ENCODE measurements at regions not wholly inside any gene's neighbourhood (a gene's known extent, or its start where the extent isn't known, plus 50 kb on each side); places are given as distances from the start of the nearest gene placed in this dataset.
"Not testable (repeated sequence)": the region's sequence is repeated elsewhere in the genome, so short reads cannot be mapped to it uniquely, and the experiment has no call there.

GRCh38 chr1:29767769-29768425 lies 531.6 kb downstream of the PTPRU start:
- no peak for DNase-seq

- DNase-seq = no peak
These were observed 530.9 kb downstream of the PTPRU start for GRCh38 chr1:29767088-29767685.

- no peak for DNase-seq
These were observed 526.3 kb downstream of the PTPRU start for GRCh38 chr1:29762635-29763034.

DNA sequence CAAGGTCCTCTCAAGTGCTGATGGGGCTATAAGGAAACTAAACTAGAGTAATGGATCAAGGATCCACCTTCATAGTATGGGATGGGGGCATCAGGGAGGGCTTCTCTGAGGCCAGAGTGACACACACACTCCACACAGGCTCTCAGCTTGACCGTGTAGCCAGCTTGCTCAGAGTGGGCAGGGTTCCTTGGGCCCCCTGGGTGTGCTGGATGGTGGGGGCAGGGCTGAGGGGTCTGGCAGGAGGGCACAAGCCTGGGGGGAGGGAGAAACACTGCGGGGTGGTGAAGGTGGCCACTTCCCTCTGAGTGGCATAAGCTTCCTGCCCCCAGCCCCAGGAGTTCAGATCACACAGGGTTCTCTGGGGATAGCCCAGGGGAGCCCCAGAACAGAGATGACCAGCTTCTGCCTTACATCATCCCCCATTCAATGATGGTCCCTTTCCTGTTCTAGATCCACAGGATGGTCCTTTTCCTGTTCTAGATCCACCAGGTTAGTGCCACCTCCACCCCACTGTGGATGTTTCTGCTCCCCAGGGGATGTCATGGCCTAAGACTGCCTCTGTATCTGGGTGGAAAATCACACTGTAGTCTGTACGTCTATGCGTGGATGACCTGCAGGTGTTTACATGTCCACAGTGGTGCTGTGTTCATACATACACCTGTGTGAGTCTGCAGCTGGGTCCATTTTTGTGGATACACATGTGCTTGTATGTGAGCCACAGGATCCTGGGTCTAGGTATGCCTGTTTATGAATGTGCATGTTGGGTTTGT lies 525.0 kb downstream of the PTPRU start:
- DNase-seq = no peak

DNA sequence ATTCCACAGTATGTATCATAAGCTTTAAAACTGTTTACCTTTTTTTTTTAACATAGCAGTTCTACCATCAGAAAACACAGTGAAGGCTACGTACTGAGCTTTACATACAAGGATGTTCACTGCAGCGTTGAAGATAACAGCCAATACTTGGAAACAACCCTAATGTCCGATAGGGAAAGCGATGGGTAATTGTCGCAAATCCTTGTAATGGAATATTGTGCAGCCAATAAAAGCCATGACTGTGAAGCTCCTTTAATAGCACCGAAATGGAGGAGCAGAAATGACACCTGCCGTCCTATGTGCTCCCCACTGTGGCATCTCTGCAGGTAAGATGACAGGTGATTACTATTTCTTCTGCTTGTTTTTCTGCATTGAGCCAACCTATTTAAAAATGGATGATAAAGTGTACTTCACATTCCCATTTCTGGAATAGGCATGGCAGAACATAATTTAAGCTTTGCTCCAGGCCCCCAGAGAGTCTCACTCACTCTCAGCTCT lies 523.8 kb downstream of the PTPRU start:
- DNase-seq = no peak

GRCh38 chr1:29758781-29759499 lies 522.6 kb downstream of the PTPRU start:
- no peak for DNase-seq

DNA sequence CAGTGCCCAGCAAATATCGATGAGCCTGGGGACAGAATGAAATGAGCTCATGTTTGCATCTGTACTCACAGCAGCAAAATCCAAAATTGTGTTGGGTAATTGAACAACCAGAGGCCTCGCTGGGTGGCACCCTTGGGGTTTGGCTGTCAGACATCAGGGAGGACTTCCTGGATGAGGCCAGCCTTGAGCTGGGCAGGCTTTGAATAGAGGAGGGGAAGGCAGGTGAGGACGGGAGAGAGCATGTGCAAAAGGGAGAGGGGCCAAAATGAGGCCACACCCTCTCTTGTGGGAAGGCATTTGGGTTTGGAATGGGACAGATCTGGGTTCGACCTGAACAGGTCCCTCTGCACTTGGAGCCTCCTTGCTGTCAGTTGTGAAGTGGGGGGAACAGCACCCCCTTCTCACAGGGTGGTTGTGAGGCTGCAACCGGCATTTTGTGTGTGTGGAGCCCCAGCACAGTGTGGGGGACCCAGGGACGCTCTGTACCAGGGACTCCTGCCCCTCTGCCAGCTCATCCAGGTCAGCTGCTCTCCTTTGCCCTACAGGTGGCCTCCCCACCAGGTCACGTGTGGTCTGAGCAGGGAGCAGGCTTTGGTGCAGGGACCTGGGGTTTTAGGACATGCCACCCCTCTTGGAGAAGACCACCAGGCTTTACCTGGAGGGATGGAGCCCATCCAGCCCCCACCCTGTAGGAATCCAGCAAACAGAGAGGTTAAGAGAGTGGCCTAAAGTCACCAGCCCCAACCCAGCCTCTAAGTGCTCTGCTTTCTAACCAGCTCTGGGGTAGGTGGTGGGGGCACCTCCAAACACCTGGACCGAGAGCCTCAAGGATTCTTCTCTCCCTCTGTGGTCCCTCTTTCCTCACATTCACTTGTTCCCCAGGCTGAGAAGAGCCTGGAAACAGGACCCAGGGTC lies 521.8 kb downstream of the PTPRU start:
- no peak for DNase-seq

DNA sequence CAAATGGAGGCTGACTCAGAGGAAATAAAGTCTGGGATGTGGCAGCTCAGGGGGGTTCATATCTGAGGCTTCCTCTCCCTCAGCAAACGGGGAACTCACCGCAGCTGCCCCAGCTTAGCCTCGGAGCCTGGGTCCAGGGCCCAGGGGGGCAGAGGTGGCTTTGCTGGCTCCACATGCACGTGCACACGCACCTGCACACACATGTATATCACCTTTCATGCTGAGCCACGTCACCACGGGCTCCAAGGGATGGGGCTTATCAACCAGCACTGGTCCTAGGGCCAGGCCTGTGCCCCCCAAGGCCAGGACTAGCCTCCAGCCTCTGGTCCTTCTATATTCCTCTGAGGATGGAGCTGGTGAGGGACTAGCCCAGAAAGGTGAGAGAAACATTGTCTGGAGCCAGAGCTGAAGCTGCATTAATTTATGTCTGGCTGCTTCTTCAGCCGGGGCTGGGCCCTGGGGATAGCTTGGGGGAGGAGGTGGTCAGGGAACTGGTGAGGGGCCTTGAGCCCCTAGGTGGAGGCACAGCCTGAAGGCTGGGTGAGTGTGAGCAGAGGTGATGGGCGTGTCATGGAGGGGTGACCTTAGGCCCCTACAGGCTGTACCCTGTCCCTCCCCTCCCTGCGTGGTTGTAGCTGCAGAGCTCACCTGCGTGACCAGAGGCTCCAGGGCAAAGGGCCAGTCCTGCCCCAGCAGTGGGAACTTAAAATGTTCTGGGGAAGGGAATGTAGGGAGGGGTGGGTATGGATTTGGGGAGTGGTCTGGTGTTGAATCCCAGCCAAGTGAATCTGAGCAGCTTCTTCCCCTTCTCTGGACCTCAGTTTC lies 520.8 kb downstream of the PTPRU start:
- DNase-seq = no peak

DNA sequence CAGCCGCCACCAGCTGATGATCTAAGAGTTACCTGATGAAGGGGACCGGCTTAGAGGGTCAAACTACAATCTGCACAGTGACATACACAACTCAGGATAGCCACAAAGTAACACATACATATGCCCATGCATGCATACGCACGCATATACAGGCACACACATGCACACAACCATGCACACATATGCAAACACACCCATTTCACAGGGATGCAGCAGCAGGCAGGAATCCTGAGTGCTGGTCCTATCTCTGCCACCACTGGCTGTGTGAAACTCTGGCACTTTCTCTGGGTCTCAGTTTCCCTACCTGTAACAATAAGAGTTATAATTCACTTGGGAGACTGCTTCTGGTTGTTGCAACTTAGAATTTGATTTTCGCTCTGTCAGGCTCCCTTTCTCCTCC lies 520.2 kb downstream of the PTPRU start:
- DNase-seq = no peak

DNA sequence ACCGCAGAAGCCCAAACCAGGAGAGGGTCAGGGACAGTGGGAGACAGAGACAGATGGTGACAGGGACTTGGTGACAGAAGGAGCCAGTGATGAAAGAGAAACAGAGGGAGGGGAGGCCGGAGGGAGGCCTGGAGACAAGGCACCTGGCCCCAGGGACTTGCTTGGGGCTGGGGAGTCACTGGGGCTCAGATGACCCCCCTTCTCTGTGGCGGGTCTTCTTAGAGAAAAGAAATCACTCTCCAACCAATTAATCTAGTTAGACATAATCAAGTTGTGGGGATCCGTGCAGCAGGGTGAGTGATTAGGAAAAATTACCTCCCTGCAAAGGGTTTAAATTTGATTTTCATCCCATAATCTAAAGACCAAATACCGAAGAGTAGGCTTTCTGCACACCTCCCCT lies 519.8 kb downstream of the PTPRU start:
- DNase-seq = no peak

- DNase-seq = not testable (repeated sequence)
These were observed 519.2 kb downstream of the PTPRU start for GRCh38 chr1:29755412-29756015.

DNA sequence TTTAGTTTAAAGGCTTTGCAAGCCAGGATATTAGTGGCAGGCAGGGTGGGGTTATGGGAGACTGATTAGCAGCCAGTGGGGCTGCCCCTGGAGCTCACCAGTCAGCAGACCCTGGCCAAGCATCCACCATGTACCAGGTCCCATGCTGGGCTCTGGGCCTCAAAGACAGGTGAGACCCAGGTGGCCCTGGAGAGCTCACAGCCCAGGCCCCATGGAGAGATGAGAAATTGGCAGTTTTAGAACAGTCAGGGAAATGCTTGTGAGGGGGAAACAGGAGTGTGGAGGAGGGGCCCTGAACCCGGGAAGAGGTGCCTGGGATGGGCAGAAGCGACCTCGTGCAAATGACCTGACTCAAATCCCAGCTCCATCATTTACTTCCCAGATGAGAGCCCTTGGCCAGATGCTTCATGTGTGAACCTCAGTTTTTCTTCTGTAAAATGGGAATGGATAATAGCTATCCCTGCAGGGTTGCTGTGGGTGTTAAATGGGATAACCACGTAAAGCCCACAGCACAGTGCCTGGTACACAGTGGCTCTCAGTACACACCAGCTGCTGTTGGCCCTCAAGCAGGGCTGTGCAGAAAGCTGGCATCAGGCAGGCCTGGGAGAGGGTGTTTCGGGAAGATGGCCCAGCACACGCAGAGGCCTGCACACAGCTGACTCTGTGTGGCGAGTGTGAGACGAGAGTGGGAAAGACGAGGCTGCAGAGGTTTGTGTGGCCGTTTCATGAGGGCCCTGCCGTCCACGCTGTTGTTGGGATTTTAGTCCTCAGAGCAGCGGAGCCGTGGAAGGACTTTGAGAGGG lies 518.5 kb downstream of the PTPRU start:
- DNase-seq = no peak

DNA sequence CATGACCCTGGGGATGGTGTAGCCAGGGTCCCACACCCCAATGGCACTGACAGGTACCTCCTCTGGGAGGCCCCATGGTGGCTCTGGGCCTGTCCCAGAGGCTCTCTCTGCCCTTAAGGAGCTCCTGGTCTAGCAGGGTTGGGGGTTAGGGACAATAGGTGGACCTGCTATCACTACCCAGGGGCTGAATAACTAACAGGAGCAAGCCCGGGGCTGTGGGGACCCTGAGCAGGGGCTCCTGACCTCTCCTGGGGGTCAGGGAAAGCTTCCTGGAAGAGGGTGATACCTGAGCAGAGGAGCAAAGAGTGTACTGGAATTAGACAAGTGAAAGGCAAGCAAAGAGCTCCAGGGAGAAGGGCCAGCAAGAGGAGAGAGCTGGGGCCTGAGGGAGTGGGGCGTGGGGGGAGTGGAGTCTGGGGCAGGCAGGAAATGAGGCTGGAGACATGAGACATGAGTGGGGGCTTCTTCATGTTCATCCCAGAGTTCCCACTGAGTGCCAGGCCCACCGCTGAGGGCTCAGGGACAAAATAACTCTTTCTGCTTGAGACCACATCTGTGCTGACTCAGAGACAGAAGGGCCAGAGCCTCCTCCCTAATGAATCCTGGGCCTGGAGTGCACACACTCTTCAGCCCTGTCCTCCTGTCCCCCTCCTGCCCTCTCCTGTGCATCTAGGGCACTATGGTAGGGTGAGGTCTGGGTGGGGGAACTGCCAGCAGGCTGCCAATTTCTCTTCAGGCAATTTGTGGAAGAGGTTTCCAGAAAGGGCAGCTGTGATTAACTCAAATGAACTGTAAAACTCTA lies 517.6 kb downstream of the PTPRU start:
- DNase-seq = no peak

GRCh38 chr1:29753244-29753643 lies 516.9 kb downstream of the PTPRU start:
- DNase-seq = no peak

- no peak for DNase-seq
These were observed 515.8 kb downstream of the PTPRU start for GRCh38 chr1:29752141-29752540.

DNA sequence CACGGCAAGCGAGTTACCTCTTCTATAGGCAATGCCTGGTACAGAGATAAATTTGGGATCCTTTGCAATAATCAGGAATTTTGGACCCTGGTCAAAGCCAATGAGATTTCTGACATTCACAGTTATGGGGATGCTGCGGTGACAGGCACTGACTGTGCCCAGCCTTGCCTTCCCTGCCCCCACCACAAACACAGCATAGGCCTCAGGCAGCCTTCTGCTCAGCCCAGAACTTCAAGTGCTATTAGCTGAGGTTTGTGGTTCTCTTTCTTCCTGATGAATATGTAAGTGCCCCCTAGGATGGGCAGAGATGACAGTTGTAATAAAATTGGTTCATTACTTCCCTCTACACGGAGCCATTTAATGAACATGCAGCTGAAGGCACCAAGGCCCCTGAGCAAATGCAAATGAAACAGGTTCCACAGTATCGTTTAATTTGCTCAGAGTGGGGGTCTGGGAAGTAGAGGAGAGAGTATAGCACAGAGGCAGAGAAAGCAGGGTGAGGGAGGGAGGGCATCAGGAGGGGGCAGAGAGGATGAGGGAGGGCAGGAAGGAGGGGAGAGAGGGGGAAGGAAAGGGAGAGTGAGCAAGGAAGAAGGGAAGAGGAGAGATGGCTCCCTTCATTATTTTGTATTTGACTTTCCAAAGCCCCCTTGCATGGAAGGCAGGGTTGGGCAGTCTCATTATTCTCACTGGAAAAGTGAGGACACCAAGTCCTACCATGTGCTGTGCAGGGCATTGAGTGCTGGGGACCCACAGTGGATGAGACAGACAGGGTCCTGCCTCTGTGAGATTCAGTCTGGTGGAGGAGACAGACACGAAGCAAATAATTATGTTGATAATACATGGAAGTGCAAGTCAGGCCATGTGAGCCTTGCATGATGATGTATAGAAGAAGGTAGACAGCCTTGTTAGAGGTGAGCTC lies 513.0 kb downstream of the PTPRU start:
- DNase-seq = no peak

- no peak for DNase-seq
These were observed 510.9 kb downstream of the PTPRU start for GRCh38 chr1:29747196-29747595.

DNA sequence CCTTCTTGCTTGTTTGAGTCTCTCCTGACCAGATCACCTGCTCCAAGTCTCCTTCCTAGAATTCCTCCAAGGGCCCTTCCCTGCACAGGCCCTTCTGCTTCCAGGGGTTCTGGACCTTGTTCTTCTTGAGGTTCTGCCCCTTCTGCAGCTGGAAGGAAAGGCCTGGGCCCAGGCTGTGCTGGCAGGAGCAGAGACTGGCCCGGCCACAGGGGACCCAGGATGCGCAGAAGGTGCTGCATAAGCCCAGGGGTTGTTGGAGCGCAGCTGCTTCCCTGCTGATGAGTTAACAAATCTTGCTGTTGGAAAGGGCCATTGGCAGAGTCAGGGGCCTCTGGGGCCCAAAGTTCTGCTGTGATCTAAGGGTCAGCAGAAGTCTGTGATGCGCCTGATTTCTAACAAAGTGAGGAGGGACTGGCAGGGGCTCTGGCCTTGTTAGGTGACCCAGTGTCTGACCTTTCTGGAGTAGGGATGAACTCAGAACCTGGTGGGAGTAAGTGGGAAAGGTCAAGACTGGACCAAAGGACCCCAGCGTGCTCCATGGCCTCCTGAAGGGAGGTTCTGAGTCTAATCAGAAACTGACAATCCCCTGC lies 509.8 kb downstream of the PTPRU start:
- DNase-seq = no peak
